ENCODE measurements at regions not wholly inside any gene's neighbourhood (a gene's known extent, or its start where the extent isn't known, plus 50 kb on each side); places are given as distances from the start of the nearest gene placed in this dataset.

DNA sequence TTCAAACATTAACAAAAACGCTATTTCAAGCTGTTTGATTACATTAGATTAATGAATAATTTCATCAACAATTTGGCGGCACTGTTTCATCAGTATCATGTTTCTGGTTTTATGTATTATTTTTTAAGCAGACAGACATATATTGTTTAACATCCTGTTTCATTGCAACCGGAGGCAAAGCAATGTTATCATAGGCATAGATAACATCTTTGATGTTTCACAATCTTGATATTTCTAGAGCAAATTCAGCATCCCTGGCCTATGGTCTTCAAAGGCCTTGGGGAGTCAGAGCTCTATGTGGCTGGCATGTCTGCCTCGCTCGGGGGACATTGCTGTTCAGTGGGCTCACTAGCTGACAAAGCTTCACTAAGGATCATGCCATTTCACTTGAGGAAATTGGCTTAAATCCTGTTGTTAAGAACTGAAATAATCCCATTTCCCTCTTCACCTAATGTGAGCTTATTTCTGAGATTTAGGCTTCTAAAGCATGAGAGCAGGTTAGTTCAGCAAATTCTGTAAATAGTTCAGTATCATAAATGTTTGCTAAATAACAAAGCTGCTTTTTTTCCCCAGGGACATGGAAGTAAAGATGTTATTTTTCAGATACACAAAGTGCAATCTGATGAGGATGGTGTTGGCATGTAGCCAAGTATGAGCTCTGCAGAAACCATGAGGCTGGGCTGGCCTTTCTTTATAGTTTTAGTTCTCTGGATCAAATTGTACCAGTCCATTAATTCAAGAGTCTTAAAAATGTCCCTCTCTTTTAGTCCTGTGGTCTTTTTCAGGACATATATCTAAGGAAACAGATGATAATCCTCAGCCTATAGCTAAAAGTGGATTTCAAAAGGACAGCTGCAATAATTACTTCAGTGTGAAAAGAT lies 941.4 kb downstream of the PLOD2 start:
- TF ChIP-seq, protein P1, sequence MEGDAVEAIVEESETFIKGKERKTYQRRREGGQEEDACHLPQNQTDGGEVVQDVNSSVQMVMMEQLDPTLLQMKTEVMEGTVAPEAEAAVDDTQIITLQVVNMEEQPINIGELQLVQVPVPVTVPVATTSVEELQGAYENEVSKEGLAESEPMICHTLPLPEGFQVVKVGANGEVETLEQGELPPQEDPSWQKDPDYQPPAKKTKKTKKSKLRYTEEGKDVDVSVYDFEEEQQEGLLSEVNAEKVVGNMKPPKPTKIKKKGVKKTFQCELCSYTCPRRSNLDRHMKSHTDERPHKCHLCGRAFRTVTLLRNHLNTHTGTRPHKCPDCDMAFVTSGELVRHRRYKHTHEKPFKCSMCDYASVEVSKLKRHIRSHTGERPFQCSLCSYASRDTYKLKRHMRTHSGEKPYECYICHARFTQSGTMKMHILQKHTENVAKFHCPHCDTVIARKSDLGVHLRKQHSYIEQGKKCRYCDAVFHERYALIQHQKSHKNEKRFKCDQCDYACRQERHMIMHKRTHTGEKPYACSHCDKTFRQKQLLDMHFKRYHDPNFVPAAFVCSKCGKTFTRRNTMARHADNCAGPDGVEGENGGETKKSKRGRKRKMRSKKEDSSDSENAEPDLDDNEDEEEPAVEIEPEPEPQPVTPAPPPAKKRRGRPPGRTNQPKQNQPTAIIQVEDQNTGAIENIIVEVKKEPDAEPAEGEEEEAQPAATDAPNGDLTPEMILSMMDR (IDR thresholded peaks at IDR 0.05) = no peak
- TF ChIP-seq POLR2A (IDR thresholded peaks at IDR 0.05) = no peak
- Histone ChIP-seq H3K27ac (no peak overlapping the region), H3K9me3 (no peaks in the 10 kb centered on the region), H3K4me1 (no peaks in the 10 kb centered on the region), H3K4me3 (no peak overlapping the region), H3K27me3 (no peaks in the 10 kb centered on the region), H3K36me3 (ENCODE audit: low read depth, missing control alignments) (no peaks in the 10 kb centered on the region)
- WGBS, 2 donors = 83 to 85% methylated on average over 5 of the region's 5 CpGs
- intact Hi-C loops (cut with DNase I; ENCODE audit: low total_unique reads) = no loop called here
- no peak for DNase-seq

DNA sequence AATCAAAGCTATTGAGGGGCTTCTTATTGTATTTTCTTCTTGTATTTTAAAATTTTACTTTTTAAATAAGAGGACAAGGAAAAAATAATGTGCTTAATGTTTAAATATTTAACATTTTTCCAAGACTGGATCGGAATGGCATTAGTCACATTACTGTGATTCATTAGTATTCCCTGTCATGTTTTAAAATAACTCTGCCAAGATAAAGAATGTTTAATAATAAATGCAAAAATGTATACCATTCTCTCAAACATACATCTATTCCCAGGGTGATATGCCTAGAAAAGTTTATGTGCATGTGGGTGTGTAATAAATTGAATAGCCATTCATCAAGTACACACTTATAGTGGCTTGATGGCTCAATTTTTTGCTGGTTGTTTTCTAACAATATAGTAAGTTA lies 936.1 kb downstream of the PLOD2 start:
- DNase-seq = no peak
- WGBS, 2 donors = 91 to 93% methylated on average over 1 of the region's 1 CpG
- Histone ChIP-seq H3K4me1 (no peaks in the 10 kb centered on the region), H3K9me3 (no peaks in the 10 kb centered on the region), H3K4me3 (no peak overlapping the region), H3K36me3 (ENCODE audit: low read depth, missing control alignments) (no peaks in the 10 kb centered on the region), H3K27ac (no peak overlapping the region), H3K27me3 (no peaks in the 10 kb centered on the region)
- TF ChIP-seq, protein P1 (IDR thresholded peaks at IDR 0.05) = no peak
- no peak for TF ChIP-seq POLR2A (IDR thresholded peaks at IDR 0.05)
- intact Hi-C loops (cut with DNase I; ENCODE audit: low total_unique reads) = no loop called here

DNA sequence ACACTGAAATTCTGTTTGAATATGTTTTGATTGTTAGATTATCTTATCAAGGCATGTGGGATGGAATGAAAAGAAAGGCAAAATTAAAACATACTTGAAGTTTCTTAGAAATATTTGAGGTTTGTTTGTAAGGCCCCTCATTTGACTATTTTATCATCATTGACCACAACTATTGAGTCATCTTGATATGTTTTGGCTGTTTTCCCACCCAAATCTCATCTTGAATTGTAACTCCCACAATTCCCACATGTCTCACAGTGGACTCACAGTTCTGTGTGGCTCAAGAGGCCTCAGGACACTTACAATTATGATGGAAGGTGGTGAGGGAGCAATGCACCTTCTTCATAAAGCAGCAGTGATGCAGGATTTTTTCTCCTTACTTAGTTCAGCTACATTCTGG lies 917.1 kb downstream of the PLOD2 start:
- intact Hi-C loops (cut with DNase I; ENCODE audit: low total_unique reads) = no loop called here

DNA sequence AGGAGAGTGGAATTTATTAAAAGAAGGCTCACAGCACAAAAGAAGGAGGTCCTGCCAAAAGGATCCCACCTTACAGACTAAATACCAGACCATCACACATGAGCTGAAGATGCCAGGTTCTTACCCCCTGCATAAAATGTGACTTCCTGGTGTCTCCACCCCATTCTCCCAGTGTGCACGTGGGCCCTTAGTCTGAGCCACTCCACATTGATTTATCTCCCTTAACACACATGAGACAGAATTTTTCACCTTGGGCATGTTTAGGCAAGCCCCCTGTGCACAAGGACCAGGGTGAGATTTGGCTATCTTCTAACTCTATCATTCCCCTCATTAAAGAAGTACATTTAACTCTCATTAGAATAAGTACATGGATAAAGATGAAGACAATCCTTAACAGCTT lies 916.7 kb downstream of the PLOD2 start:
- WGBS, 2 donors = 69 to 83% methylated on average over 1 of the region's 1 CpG
- TF ChIP-seq, protein P1 (IDR thresholded peaks at IDR 0.05) = no peak
- TF ChIP-seq POLR2A (IDR thresholded peaks at IDR 0.05) = no peak
- Histone ChIP-seq H3K4me3 (no peak overlapping the region), H3K36me3 (ENCODE audit: low read depth, missing control alignments) (no peaks in the 10 kb centered on the region), H3K4me1 (no peaks in the 10 kb centered on the region), H3K27ac (no peak overlapping the region), H3K9me3 (no peaks in the 10 kb centered on the region), H3K27me3 (no peaks in the 10 kb centered on the region)
- intact Hi-C loops (cut with DNase I; ENCODE audit: low total_unique reads) = no loop called here
- DNase-seq = no peak

More for the DNA sequence above, 917.1 kb downstream of the PLOD2 start:
- no peaks in the 10 kb centered on the region for H3K9me3 ChIP-seq
- H3K27me3 ChIP-seq = no peaks in the 10 kb centered on the region
- H3K4me3 ChIP-seq = no peak overlapping the region
- no peaks in the 10 kb centered on the region for H3K4me1 ChIP-seq
- no peaks in the 10 kb centered on the region for H3K36me3 ChIP-seq (ENCODE audit: low read depth, missing control alignments)
- no peak overlapping the region for H3K27ac ChIP-seq
- TF ChIP-seq, protein P1 (IDR thresholded peaks at IDR 0.05) = no peak
- TF ChIP-seq POLR2A (IDR thresholded peaks at IDR 0.05) = no peak
- no peak for DNase-seq

DNA sequence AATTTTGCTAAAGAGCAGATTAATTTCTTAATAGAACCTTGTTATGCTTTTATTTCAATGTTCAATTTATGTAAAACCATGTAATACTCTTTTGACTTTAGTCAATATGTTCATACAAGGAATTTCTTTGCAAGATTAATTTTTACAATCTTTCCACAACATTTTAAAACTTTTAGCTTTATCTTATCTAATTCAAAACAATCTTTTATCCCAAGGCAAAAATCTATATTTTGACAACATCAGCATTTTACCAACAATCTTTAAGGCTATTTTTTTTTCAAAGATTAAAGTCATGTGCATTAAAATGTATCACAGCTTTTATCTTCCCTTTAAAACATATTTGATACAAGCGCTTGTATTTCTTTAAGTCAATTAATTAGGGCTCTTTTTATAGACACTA lies 914.7 kb downstream of the PLOD2 start:
- Histone ChIP-seq H3K27ac (no peak overlapping the region), H3K4me1 (no peaks in the 10 kb centered on the region), H3K27me3 (no peaks in the 10 kb centered on the region), H3K9me3 (no peaks in the 10 kb centered on the region), H3K4me3 (no peak overlapping the region), H3K36me3 (ENCODE audit: low read depth, missing control alignments) (no peaks in the 10 kb centered on the region)
- intact Hi-C loops (cut with DNase I; ENCODE audit: low total_unique reads) = no loop called here
- TF ChIP-seq, protein P1 (IDR thresholded peaks at IDR 0.05) = no peak
- no peak for TF ChIP-seq POLR2A (IDR thresholded peaks at IDR 0.05)
- WGBS, 2 donors = 83 to 96% methylated on average over 1 of the region's 1 CpG
- no peak for DNase-seq
